BJ (cell line): ENCODE measurements at regions not wholly inside any gene's neighbourhood (a gene's known extent, or its start where the extent isn't known, plus 50 kb on each side); places are given as distances from the start of the nearest gene placed in this dataset.

Experiments used
- CTCF ChIA-PET: fragments of 350-600 bp; formaldehyde crosslinking; extraction: SDS; loops from one replicate; lab custom pipeline; 2021; ENCODE audit warnings: antibody characterized with exemption, inconsistent platforms; lab: Yijun Ruan, JAX
- POLR2A ChIA-PET: fragments of 300-600 bp; sonication (Branson Sonifier 250); formaldehyde crosslinking; extraction: SDS; loops from one replicate; lab custom pipeline; 2021; ENCODE audit warnings: antibody characterized with exemption; lab: Charles Lee
- DNase-seq: peaks from one replicate; pipeline ENCODE4 v3.0.0-alpha.2; 2011; ENCODE audit warnings: low read depth
- H3K27me3 ChIP-seq: 2 replicates; pipeline ENCODE4 v1.6.0; 2011; ENCODE audit warnings: low read length; ENCODE audit not compliant: control insufficient read depth, insufficient read depth
- H3K36me3 ChIP-seq: 2 replicates; pipeline ENCODE4 v1.5.1; 2011; ENCODE audit warnings: low read length; ENCODE audit not compliant: control insufficient read depth, insufficient read depth
- H3K4me3 ChIP-seq: 2 replicates; pipeline ENCODE4 v1.5.1; 2011; ENCODE audit warnings: low read depth, mild to moderate bottlenecking, control low read depth, low read length
- TF ChIP-seq, protein P1 (sequence below): IDR thresholded peaks from 2 replicates; pipeline ENCODE4 v1.5.1; 2011; ENCODE audit warnings: low read depth, mild to moderate bottlenecking, control low read depth, inconsistent platforms, low read length, moderate library complexity; ENCODE audit not compliant: insufficient read depth

- Histone ChIP-seq H3K4me3 (no peak overlapping the region), H3K36me3 (no peaks in the 10 kb centered on the region), H3K27me3 (no peaks in the 10 kb centered on the region)
- TF ChIP-seq, protein P1, sequence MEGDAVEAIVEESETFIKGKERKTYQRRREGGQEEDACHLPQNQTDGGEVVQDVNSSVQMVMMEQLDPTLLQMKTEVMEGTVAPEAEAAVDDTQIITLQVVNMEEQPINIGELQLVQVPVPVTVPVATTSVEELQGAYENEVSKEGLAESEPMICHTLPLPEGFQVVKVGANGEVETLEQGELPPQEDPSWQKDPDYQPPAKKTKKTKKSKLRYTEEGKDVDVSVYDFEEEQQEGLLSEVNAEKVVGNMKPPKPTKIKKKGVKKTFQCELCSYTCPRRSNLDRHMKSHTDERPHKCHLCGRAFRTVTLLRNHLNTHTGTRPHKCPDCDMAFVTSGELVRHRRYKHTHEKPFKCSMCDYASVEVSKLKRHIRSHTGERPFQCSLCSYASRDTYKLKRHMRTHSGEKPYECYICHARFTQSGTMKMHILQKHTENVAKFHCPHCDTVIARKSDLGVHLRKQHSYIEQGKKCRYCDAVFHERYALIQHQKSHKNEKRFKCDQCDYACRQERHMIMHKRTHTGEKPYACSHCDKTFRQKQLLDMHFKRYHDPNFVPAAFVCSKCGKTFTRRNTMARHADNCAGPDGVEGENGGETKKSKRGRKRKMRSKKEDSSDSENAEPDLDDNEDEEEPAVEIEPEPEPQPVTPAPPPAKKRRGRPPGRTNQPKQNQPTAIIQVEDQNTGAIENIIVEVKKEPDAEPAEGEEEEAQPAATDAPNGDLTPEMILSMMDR = no peak
- POLR2A ChIA-PET = no interaction called here
- DNase-seq = no peak
- CTCF ChIA-PET = no interaction called here
Measured at GRCh38 chr7:25375805-25376600, 147.7 kb upstream of the NPVF start.

GRCh38 chr7:25379351-25380300 lies 151.3 kb upstream of the NPVF start:
- Histone ChIP-seq H3K36me3 (no peaks in the 10 kb centered on the region), H3K4me3 (no peak overlapping the region), H3K27me3 (no peaks in the 10 kb centered on the region)
- no peak for DNase-seq
- ChIA-PET CTCF (interaction anchor here (0.9 to 1.2 kb wide), 2 partner anchors 12 to 136 kb away, joined by 3 to 4 read pairs; no protein-coding TSS in a partner anchor), POLR2A (no interaction called here)
- TF ChIP-seq, protein P1 = no peak

DNA sequence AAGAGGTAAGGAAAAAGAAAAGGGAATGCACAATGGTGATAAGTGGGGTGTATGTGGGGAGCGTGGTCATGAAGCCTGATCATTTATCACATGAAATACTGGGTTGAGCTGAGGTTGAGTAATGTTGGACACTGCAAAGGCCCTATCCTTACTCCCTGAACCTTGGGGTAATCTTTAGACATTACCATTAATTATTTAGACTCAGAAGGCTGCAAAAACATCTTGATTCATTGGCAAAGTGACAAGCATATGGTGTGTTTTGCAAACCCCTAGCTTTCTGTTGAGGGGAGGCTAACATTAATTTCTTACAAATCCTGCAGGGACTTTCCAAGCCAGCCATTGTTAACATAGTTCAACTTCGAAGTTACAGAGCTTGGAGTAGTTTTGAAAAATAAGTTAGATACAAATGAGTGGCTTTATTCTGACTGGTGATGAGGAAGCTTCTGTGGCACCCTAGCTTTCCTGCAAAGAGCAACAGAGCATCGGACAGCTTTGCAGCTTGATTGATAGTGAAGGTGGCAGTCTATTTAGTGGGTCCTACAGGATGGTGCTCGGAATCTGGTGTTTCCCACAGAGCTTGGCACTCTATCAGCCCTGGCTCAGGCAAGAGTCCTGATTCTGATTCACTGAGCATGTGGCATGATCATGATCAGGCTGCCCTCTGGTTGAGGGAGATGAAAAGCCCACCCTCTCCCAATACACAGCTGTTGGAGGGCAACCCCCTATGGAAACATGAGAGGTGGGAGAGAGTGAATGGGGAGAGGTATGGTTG lies 153.7 kb upstream of the NPVF start:
- no peaks in the 10 kb centered on the region; the same call in none of the 2 replicates for H3K27me3 ChIP-seq
- no peak for DNase-seq
- TF ChIP-seq, protein P1 = no peak
- H3K36me3 ChIP-seq = no peaks in the 10 kb centered on the region
- ChIA-PET POLR2A (no interaction called here), CTCF (interaction anchor here (0.6 to 0.9 kb wide), 3 partner anchors 13 to 122 kb away, joined by 3 read pairs; no protein-coding TSS in a partner anchor)
- H3K4me3 ChIP-seq = no peak overlapping the region

DNA sequence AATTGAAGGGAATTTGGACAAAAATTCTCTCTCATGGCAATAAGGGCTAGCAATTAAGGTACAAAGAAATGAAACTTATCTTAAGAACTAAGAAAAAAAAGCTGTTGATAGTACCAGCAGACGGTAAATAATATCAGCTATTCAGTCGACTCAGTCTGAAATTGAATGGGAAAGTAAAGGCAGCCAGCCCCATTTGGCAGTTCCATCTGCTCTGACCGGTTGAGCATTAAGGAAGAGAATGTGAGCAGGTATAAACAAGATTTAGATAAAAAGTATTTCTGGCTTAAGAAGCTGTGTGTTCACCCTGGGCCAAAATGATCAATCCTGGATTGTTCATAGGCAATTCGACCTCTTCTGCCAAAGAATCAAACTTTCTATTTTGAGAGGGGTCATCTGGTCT lies 154.6 kb upstream of the NPVF start:
- ChIA-PET CTCF (interaction anchor here (0.7 to 0.8 kb wide), 2 partner anchors 12 kb away, joined by 3 read pairs; no protein-coding TSS in a partner anchor), POLR2A (no interaction called here)
- TF ChIP-seq, protein P1 = no peak
- no peak overlapping the region for H3K4me3 ChIP-seq
- H3K36me3 ChIP-seq = no peaks in the 10 kb centered on the region
- H3K27me3 ChIP-seq = no peaks in the 10 kb centered on the region; the same call in none of the 2 replicates
- DNase-seq = no peak
